Suprapubic skin (tissue), 4 donors: ENCODE measurements at regions not wholly inside any gene's neighbourhood (a gene's known extent, or its start where the extent isn't known, plus 50 kb on each side); places are given as distances from the start of the nearest gene placed in this dataset.

Experiments used
- EP300 ChIP-seq: sonication (generic); formaldehyde crosslinking; IDR thresholded peaks from one replicate; pipeline ENCODE4 v1.6.1; 2017; ENCODE audit warnings: antibody characterized with exemption
- POLR2A ChIP-seq, 2 donors: fragments of 450-650 bp; IDR thresholded peaks; one replicate each; pipeline ENCODE4 v1.6.1; 2017; ENCODE audit warnings: antibody characterized with exemption in 2 of 2, mild to moderate bottlenecking in 2 of 2, moderate library complexity in 2 of 2
- POLR2AphosphoS5 ChIP-seq, 3 donors: sonication (generic); formaldehyde crosslinking; IDR thresholded peaks; one replicate each; pipeline ENCODE4 v1.6.1; 2017; ENCODE audit warnings: antibody characterized with exemption in 3 of 3
- TF ChIP-seq, protein P1 (sequence below), 2 donors: fragments of 200-600 bp in 1 of 2; fragments of 450-650 bp in 1 of 2; sonication (generic) in 1 of 2; IDR thresholded peaks; one replicate each; pipeline ENCODE4 v1.5.1; 2016 to 2019; ENCODE audit warnings: antibody characterized with exemption in 2 of 2, mild to moderate bottlenecking in 1 of 2, moderate library complexity in 1 of 2

DNA sequence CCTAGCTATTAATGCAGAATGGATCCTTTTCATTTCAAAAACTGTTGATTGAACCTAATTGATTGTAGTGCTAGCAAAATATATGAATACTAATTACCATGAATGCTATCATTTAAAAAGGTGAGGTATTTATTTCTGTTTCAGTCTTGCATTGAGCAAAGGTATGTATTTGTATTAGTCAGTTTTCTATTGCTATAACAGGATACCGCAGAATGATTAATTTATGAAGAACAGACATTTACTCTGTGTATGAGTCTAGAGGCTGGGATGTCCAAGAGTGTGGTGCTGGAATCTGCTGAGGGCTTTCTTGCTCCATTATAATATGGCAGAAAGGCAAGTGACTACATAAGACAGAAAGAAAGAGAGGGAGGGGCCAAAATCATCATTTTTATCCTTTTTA is 199.2 kb downstream of the KIF20B start:
- TF ChIP-seq POLR2A (IDR thresholded peaks at IDR 0.05) = no peak
- no peak for TF ChIP-seq POLR2AphosphoS5 (IDR thresholded peaks at IDR 0.05)
- TF ChIP-seq, protein P1, sequence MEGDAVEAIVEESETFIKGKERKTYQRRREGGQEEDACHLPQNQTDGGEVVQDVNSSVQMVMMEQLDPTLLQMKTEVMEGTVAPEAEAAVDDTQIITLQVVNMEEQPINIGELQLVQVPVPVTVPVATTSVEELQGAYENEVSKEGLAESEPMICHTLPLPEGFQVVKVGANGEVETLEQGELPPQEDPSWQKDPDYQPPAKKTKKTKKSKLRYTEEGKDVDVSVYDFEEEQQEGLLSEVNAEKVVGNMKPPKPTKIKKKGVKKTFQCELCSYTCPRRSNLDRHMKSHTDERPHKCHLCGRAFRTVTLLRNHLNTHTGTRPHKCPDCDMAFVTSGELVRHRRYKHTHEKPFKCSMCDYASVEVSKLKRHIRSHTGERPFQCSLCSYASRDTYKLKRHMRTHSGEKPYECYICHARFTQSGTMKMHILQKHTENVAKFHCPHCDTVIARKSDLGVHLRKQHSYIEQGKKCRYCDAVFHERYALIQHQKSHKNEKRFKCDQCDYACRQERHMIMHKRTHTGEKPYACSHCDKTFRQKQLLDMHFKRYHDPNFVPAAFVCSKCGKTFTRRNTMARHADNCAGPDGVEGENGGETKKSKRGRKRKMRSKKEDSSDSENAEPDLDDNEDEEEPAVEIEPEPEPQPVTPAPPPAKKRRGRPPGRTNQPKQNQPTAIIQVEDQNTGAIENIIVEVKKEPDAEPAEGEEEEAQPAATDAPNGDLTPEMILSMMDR (IDR thresholded peaks at IDR 0.05) = no peak
- TF ChIP-seq EP300 = no peak
